Kidney epithelial cell (primary cell): ENCODE measurements at regions not wholly inside any gene's neighbourhood (a gene's known extent, or its start where the extent isn't known, plus 50 kb on each side); places are given as distances from the start of the nearest gene placed in this dataset.

ENCODE experiments used
- DNase-seq: peaks from one replicate; pipeline ENCODE4 v3.0.0-alpha.2; 2010; ENCODE audit warnings: low read depth
- H3K27me3 ChIP-seq: 2 replicates; pipeline ENCODE4 v1.6.0; 2011; ENCODE audit warnings: low read length; ENCODE audit not compliant: control insufficient read depth, insufficient read depth
- H3K36me3 ChIP-seq: 2 replicates; pipeline ENCODE4 v1.5.1; 2011; ENCODE audit warnings: low read length; ENCODE audit not compliant: control insufficient read depth, insufficient read depth
- H3K4me3 ChIP-seq: 2 replicates; pipeline ENCODE4 v1.5.1; 2011; ENCODE audit warnings: low read depth, mild to moderate bottlenecking, control low read depth, low read length
- CTCF ChIP-seq: IDR thresholded peaks from 2 replicates; pipeline ENCODE4 v1.5.1; 2011; ENCODE audit warnings: mild to moderate bottlenecking, moderate library complexity, low read length, control low read depth, inconsistent platforms; ENCODE audit not compliant: insufficient read depth, poor library complexity, severe bottlenecking

- no peak for TF ChIP-seq CTCF
- Histone ChIP-seq H3K4me3 (no peak overlapping the region), H3K36me3 (no peaks in the 10 kb centered on the region), H3K27me3 (no peaks in the 10 kb centered on the region)
- DNase-seq, result no peak
Observed at GRCh38 chr22:47716890-47717615, 954.6 kb downstream of the TBC1D22A start.

GRCh38 chr22:47715866-47716578 is 953.6 kb downstream of the TBC1D22A start:
- Histone ChIP-seq H3K4me3 (no peak overlapping the region), H3K36me3 (no peaks in the 10 kb centered on the region), H3K27me3 (no peaks in the 10 kb centered on the region)
- TF ChIP-seq CTCF, result no peak
- DNase-seq, result no peak

GRCh38 chr22:47713941-47714340 is 951.5 kb downstream of the TBC1D22A start:
- no peaks in the 10 kb centered on the region for H3K36me3 ChIP-seq
- TF ChIP-seq CTCF, result no peak
- no peak for DNase-seq
- no peak overlapping the region for H3K4me3 ChIP-seq
- H3K27me3 ChIP-seq, result no peaks in the 10 kb centered on the region

- Histone ChIP-seq H3K4me3 (no peak overlapping the region), H3K27me3 (no peaks in the 10 kb centered on the region), H3K36me3 (no peaks in the 10 kb centered on the region)
- no peak for TF ChIP-seq CTCF
- DNase-seq, result no peak
Observed at GRCh38 chr22:47710135-47710534, 947.7 kb downstream of the TBC1D22A start.

GRCh38 chr22:47705350-47705749 is 942.9 kb downstream of the TBC1D22A start:
- Histone ChIP-seq H3K4me3 (no peak overlapping the region), H3K27me3 (no peaks in the 10 kb centered on the region), H3K36me3 (no peaks in the 10 kb centered on the region)
- DNase-seq, result no peak
- no peak for TF ChIP-seq CTCF

- Histone ChIP-seq H3K4me3 (no peak overlapping the region), H3K27me3 (no peaks in the 10 kb centered on the region), H3K36me3 (no peaks in the 10 kb centered on the region)
- TF ChIP-seq CTCF, result no peak
- no peak for DNase-seq
Observed at GRCh38 chr22:47698906-47699305, 936.5 kb downstream of the TBC1D22A start.
